ENCODE measurements at regions not wholly inside any gene's neighbourhood (a gene's known extent, or its start where the extent isn't known, plus 50 kb on each side); places are given as distances from the start of the nearest gene placed in this dataset.

GRCh38 chr4:148749403-148749802 lies 307.2 kb upstream of the NR3C2 start:
- Mint-ChIP-seq H3K36me3 (ENCODE audit: low read depth) (no peaks in the 10 kb centered on the region), H3K4me1 (ENCODE audit: low read depth) (no peaks in the 10 kb centered on the region), H3K4me3 (no peak overlapping the region), H3K9me3 (peaks cover 5% of the 10 kb centered on the region), H3K27ac (no peak overlapping the region), H3K27me3 (ENCODE audit: low read depth) (no peaks in the 10 kb centered on the region)
- no peak for DNase-seq (ENCODE audit: low spot score)

DNA sequence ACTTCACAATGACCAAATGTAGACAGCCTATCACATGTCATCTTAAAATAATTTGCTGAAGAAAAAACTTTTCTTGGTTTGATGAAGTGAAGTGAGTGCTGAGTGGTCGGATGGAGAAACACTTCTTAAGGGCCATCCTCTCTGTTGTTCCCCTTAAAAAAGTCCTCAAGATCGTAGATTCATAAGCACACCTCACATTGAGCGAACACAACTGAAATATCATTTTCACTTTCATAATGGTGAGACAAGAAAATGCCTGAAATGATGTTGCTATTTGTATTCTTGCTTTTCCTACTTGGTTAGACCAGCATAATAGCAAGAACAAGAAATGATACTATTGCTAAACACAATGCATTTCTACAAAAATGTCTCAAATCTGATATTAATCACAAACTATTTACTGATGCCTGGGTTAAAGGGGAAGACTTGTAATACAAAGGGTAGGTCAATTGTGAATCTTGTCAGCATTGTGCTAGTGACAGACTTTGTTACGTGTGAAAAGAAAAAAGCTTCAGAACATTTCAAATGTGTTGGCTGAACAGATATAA lies 305.6 kb upstream of the NR3C2 start:
- Mint-ChIP-seq H3K27me3 (ENCODE audit: low read depth) (no peaks in the 10 kb centered on the region), H3K4me3 (no peak overlapping the region), H3K36me3 (ENCODE audit: low read depth) (no peaks in the 10 kb centered on the region), H3K9me3 (peaks cover 5% of the 10 kb centered on the region), H3K4me1 (ENCODE audit: low read depth) (no peaks in the 10 kb centered on the region), H3K27ac (no peak overlapping the region)
- no peak for DNase-seq (ENCODE audit: low spot score)

- Mint-ChIP-seq H3K27me3 (ENCODE audit: low read depth) (no peaks in the 10 kb centered on the region), H3K27ac (no peak overlapping the region), H3K4me3 (no peak overlapping the region), H3K4me1 (ENCODE audit: low read depth) (peaks cover 5% of the 10 kb centered on the region), H3K9me3 (no peaks in the 10 kb centered on the region), H3K36me3 (ENCODE audit: low read depth) (no peaks in the 10 kb centered on the region)
- no peak for DNase-seq (ENCODE audit: low spot score)
These were observed 298.5 kb upstream of the NR3C2 start for GRCh38 chr4:148740701-148741100.

GRCh38 chr4:148737061-148737770 lies 295.0 kb upstream of the NR3C2 start:
- no peak for DNase-seq (ENCODE audit: low spot score)
- Mint-ChIP-seq H3K36me3 (ENCODE audit: low read depth) (no peaks in the 10 kb centered on the region), H3K27me3 (ENCODE audit: low read depth) (no peaks in the 10 kb centered on the region), H3K27ac (no peak overlapping the region), H3K9me3 (no peaks in the 10 kb centered on the region), H3K4me3 (no peak overlapping the region), H3K4me1 (ENCODE audit: low read depth) (peaks cover 5% of the 10 kb centered on the region)

DNA sequence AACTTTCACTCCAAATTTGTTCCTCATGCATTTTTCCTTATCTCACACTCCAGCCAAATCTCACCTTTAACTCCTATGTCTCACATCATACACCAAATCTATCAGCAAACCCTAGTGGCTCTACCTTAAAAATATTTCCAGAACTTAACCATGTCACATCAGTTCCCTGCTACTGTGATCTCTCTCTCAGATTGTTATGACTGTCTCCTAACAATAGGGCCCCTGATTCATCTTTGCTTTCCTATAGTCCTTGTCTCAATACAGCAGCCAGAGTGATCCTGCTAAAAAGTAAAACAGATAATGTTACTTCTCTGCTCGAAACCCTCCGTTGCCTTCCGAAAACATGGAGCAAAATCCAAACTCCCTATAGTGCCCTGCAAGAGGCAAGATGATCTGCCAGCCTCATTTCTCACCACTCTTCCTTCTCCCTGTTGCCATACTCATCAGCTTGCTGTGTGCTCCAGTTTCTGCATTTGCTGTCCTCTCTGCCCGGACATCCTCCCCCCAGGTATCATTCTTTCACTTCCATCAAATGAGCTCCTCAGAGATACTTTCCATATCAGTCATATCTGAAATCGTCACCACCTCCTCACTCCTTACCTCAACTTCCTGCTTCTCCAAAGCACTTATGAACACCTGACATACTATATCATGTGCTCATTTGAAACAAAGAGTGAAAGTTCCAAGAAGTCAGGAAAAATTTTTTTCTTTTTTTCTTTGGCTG lies 293.4 kb upstream of the NR3C2 start:
- Mint-ChIP-seq H3K36me3 (ENCODE audit: low read depth) (no peaks in the 10 kb centered on the region), H3K4me1 (ENCODE audit: low read depth) (peaks cover 5% of the 10 kb centered on the region), H3K4me3 (no peak overlapping the region), H3K27ac (no peak overlapping the region), H3K9me3 (no peaks in the 10 kb centered on the region), H3K27me3 (ENCODE audit: low read depth) (no peaks in the 10 kb centered on the region)
- DNase-seq (ENCODE audit: low spot score), result peak; percentile 5

- Mint-ChIP-seq H3K27me3 (ENCODE audit: low read depth) (no peaks in the 10 kb centered on the region), H3K36me3 (ENCODE audit: low read depth) (no peaks in the 10 kb centered on the region), H3K27ac (no peak overlapping the region), H3K4me1 (ENCODE audit: low read depth) (no peaks in the 10 kb centered on the region), H3K4me3 (no peak overlapping the region), H3K9me3 (no peaks in the 10 kb centered on the region)
- no peak for DNase-seq (ENCODE audit: low spot score)
These were observed 288.6 kb upstream of the NR3C2 start for GRCh38 chr4:148730766-148731165.

DNA sequence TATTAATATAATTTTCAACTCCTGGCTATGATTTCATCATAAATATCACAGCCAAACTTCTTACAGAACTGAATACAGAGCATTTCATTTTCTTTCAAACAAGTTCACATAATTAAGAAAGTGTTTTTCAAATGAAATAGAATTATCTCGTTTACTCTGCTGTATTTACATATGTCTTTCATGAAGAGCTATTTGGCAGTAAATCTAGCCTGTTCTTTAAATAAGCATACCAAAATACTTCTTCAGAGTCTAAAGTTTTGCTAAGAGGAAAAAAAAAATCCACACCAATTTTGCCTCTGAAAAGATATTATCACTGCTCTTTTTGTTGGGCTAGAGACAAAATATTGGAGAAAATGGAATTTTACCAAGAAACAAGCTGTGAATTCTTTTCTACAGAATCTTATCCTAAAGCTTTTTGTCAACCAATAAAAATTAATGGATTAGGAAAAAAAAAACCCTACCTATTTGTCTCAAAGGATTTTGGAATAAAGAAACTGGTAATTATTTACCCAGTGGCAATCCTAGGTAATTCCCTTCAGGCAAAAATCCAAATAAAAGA lies 287.9 kb upstream of the NR3C2 start:
- Mint-ChIP-seq H3K9me3 (no peaks in the 10 kb centered on the region), H3K4me1 (ENCODE audit: low read depth) (no peaks in the 10 kb centered on the region), H3K4me3 (no peak overlapping the region), H3K27me3 (ENCODE audit: low read depth) (no peaks in the 10 kb centered on the region), H3K27ac (no peak overlapping the region), H3K36me3 (ENCODE audit: low read depth) (no peaks in the 10 kb centered on the region)
- no peak for DNase-seq (ENCODE audit: low spot score)

DNA sequence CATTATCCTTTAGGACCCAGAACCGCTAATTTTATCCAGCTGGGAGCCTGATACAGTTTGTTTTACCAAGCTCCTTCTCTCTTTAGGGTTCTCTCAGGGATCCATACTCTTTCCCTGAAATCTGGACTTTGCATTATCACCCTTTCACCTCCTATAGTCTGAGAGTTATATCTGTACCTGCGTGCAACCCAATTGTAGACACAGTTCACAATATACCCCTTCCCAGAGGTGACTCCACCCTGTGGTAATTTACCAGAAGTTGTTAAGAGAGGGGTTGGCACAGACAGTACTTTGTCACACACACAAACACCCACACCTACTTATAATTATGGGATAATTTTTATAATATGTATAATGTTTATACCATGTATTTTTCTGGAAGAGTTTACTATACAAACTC lies 275.8 kb upstream of the NR3C2 start:
- Mint-ChIP-seq H3K9me3 (no peaks in the 10 kb centered on the region), H3K27ac (no peak overlapping the region), H3K4me1 (ENCODE audit: low read depth) (no peaks in the 10 kb centered on the region), H3K4me3 (no peak overlapping the region), H3K27me3 (ENCODE audit: low read depth) (no peaks in the 10 kb centered on the region), H3K36me3 (ENCODE audit: low read depth) (no peaks in the 10 kb centered on the region)
- DNase-seq (ENCODE audit: low spot score), result no peak

DNA sequence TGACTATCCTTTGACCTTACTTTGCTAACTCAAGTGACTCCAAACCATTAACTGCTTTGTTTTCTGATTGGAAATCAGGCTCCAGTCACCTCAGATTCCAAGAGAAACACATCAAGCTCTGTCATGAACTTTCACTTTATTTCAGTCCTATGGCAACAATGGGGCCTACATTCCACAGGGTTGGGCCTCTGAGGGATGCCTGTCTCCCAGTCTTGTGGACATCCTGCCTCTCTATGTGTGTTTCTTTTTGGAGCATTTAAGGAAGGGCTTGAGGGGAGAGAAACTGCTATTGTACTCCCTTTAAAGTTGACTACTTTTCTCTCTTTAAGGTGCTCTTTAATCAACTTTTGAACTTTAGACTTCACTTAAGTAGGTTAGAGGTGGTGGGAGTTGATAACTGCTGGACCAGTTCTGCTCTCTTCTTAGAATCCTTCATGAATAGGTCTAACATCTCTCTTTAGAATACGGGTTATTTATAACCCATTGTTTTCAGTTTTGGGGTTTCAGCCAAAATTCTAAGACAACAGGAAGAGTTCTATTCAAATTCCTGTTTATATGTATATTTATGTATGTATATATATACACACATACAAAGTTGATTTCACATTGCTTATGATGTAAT lies 274.3 kb upstream of the NR3C2 start:
- Mint-ChIP-seq H3K9me3 (no peaks in the 10 kb centered on the region), H3K36me3 (ENCODE audit: low read depth) (no peaks in the 10 kb centered on the region), H3K27me3 (ENCODE audit: low read depth) (no peaks in the 10 kb centered on the region), H3K4me3 (no peak overlapping the region), H3K4me1 (ENCODE audit: low read depth) (no peaks in the 10 kb centered on the region), H3K27ac (no peak overlapping the region)
- no peak for DNase-seq (ENCODE audit: low spot score)

DNA sequence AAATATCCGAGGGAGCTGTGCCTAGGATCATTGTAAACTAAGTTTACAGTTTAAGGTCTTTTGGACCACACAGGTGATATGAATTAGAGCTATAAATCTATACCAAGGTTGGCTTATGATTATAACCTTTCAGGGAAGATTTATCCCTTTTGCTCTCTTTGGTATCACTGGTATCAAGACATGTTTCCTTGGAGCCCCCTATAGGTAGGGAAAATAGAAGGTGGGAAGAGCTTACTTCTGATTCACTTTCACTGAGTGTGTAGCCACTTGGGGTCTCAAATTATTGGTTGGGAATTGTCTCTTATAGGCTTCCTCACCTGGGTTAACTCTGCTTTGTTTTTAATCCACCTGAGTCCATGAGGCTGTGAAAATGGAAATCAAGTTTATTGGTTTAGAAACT lies 262.1 kb upstream of the NR3C2 start:
- H3K4me3 Mint-ChIP-seq, result no peak overlapping the region
- no peaks in the 10 kb centered on the region for H3K27me3 Mint-ChIP-seq (ENCODE audit: low read depth)
- no peak overlapping the region for H3K27ac Mint-ChIP-seq
- no peaks in the 10 kb centered on the region for H3K36me3 Mint-ChIP-seq (ENCODE audit: low read depth)
- no peaks in the 10 kb centered on the region for H3K4me1 Mint-ChIP-seq (ENCODE audit: low read depth)
- no peak for DNase-seq (ENCODE audit: low spot score)
- peaks cover 5% of the 10 kb centered on the region for H3K9me3 Mint-ChIP-seq

DNA sequence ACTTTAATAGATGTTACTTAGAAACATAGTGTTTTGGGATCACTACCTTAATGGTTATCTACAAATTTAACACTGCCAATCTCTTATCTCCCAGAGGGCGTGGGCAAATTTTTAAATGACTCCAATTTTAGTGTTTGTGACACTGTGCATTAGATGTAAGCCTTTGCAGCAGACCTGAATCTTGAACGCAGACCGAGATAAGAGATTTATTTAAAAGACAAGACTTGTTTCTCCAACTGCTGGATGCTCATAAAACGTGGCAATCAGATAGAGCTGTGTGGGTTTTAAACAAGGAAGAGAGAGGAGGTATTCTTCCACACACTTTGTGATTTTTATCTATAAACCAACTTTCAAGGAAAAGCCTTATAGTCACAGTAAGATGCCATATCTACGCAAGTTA lies 252.5 kb upstream of the NR3C2 start:
- H3K36me3 Mint-ChIP-seq (ENCODE audit: low read depth), result no peaks in the 10 kb centered on the region
- DNase-seq (ENCODE audit: low spot score), result no peak
- H3K27me3 Mint-ChIP-seq (ENCODE audit: low read depth), result no peaks in the 10 kb centered on the region
- no peaks in the 10 kb centered on the region for H3K4me1 Mint-ChIP-seq (ENCODE audit: low read depth)
- H3K4me3 Mint-ChIP-seq, result no peak overlapping the region
- H3K27ac Mint-ChIP-seq, result no peak overlapping the region
- no peaks in the 10 kb centered on the region for H3K9me3 Mint-ChIP-seq

- Mint-ChIP-seq H3K27ac (no peak overlapping the region), H3K4me3 (no peak overlapping the region), H3K36me3 (ENCODE audit: low read depth) (no peaks in the 10 kb centered on the region), H3K27me3 (ENCODE audit: low read depth) (no peaks in the 10 kb centered on the region), H3K4me1 (ENCODE audit: low read depth) (no peaks in the 10 kb centered on the region), H3K9me3 (no peaks in the 10 kb centered on the region)
- no peak for DNase-seq (ENCODE audit: low spot score)
These were observed 251.9 kb upstream of the NR3C2 start for GRCh38 chr4:148693913-148694649.

GRCh38 chr4:148692242-148692641 lies 250.0 kb upstream of the NR3C2 start:
- H3K4me3 Mint-ChIP-seq, result no peak overlapping the region
- no peaks in the 10 kb centered on the region for H3K9me3 Mint-ChIP-seq
- no peak overlapping the region for H3K27ac Mint-ChIP-seq
- H3K27me3 Mint-ChIP-seq (ENCODE audit: low read depth), result no peaks in the 10 kb centered on the region
- no peaks in the 10 kb centered on the region for H3K36me3 Mint-ChIP-seq (ENCODE audit: low read depth)
- no peak for DNase-seq (ENCODE audit: low spot score)
- H3K4me1 Mint-ChIP-seq (ENCODE audit: low read depth), result no peaks in the 10 kb centered on the region

Data from T-helper 2 cell treated with Interferon-gamma antibody and Interleukin-4, amounts not matched to agents 5 μg/mL and 100 μg/mL, for 36 hours (primary cell).